Left ventricle myocardium superior (tissue), 1 donor: ENCODE measurements at regions not wholly inside any gene's neighbourhood (a gene's known extent, or its start where the extent isn't known, plus 50 kb on each side); places are given as distances from the start of the nearest gene placed in this dataset.
"Not testable (repeated sequence)": the region's sequence is repeated elsewhere in the genome, so short reads cannot be mapped to it uniquely, and the experiment has no call there.

Experiments
- ATAC-seq: fragments of 200-7000 bp; cut with Tn5 transposase; one replicate; pipeline ENCODE4 v1.9.1; 2020; ENCODE audit warnings: mild to moderate bottlenecking, moderate library complexity
- DNase-seq: peaks from one replicate; pipeline ENCODE4 v3.0.0-alpha.2; 2020
- intact Hi-C: fragments of 100-400 bp; cut with micrococcal nuclease; formaldehyde crosslinking; loops from one replicate; pipeline ENCODE4 v1.11.0; 2022
- donor health status: DM: no; HTN: yes; CAD: no; lungs with severe emphysema.

DNA sequence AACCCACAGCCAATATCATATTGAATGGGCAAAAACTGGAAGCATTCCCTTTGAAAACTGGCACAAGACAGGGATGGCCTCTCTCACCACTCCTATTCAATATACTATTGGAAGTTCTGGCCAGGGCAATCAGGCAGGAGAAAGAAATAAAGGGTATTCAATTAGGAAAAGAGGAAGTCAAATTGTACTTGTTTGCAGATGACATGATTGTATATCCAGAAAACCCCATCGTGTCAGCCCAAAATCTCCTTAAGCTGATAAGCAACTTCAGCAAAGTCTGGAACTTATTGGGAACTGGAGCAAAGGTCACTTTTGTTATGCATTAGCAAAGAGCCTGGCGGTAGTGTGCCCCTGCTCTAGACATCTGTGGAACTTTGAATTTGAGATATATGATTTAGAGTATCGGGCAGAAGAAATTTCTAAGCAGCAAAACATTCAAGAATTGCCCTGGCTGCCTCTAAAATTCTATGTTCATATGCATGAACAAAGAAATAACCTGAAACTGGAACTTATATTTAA is 53.4 kb upstream of the PSMA1 start:
- ATAC-seq, intact Hi-C loops, DNase-seq: not testable (repeated sequence)

DNA sequence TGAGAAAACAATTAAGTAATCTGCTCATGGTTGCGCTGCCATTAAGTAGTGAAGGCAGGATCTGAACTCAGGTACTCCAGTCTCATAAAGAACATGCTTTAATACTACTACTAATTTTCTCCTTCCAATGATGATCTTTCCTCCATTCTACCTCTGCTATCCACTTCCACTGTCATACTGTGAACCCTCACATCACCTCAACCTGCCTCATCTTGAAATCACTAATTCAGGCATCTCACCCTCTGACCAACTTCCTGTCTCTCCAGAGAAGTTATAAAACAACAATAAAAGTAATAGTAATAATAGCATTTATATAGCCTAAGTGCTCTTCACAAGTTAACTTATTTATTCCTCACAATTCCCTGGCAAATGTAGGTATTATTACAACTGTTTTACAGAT is 57.1 kb upstream of the PSMA1 start:
- intact Hi-C loops: no loop called here
- ATAC-seq (no peak), DNase-seq (no peak)

DNA sequence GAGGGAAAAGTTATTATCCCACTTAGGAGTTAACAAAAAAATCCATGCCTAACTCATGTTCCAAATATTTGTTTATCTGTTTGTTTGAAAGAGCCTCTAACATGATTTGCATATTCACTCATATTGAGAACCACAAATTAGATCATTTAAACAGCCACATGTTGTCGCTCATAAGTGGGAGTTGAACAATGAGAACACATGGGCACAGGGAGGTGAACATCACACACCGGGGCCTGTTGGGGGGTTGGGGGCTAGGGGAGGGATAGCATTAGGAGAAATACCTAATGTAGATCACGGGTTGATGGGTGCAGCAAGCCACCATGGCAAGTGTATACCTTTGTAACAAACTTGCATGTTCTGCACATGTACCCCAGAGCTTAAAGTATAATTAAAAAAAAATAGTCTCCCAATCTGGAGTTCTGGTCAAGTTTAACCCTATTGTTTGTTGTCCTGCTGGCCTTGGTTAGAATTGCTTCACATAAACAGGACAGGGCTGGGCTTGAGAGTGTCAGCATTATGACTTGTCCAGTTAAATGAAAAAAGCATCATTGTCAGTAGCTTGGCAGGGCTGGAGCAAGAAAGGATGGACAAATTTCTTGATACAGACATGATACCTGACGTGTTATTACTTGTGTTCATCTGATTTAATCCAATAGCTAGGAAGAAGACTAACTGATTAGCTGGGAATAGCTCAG is 57.8 kb upstream of the PSMA1 start:
- ATAC-seq: peak; percentile 25
- intact Hi-C loops: no loop called here
- DNase-seq: no peak

DNA sequence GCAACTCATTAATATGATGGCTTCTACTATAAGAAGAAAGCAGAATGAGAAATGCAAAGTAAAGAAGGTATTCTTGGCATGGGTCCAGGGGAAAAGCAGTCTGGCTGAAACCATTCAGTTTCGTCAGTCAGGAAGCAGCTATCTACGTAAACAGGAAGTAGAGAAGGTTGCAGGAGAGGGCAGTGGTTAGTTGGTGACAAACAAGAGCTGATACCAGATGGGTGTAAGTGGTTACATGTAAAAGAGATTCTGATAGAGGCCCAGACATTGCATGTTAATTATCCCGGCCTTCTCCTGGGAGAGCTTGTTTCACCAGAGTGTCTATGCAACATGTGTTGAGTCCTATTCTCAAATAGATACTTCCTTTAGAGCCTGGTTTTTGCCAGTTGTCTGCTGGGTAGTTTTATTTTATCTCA is 58.4 kb upstream of the PSMA1 start:
- DNase-seq (no peak), ATAC-seq (peak; percentile 62)
- intact Hi-C loops: no loop called here

GRCh38 chr11:14579646-14580045 is 59.5 kb upstream of the PSMA1 start:
- DNase-seq (no peak), ATAC-seq (no peak)
- intact Hi-C loops: no loop called here

DNA sequence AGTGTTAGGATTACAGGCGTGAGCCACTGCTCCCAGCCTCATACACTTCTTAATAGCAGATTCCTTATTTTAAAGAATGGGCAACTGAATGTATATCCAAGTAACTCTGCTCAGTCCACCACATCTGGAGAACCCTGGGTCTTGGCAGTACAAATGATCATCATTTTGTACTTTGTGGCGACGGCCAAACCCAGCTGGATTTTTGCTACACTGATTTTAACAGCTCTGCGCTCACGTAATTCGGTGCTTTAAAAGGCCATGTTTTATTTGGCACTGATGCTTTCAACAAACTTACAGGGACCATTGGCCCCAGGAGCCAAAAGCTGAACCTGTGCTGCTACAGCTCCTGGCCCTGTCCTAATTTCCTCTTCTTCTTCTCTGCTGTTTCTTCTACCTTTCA is 60.8 kb upstream of the PDE3B start:
- ATAC-seq (peak; percentile 72), DNase-seq (no peak)
- intact Hi-C loops: no loop called here

DNA sequence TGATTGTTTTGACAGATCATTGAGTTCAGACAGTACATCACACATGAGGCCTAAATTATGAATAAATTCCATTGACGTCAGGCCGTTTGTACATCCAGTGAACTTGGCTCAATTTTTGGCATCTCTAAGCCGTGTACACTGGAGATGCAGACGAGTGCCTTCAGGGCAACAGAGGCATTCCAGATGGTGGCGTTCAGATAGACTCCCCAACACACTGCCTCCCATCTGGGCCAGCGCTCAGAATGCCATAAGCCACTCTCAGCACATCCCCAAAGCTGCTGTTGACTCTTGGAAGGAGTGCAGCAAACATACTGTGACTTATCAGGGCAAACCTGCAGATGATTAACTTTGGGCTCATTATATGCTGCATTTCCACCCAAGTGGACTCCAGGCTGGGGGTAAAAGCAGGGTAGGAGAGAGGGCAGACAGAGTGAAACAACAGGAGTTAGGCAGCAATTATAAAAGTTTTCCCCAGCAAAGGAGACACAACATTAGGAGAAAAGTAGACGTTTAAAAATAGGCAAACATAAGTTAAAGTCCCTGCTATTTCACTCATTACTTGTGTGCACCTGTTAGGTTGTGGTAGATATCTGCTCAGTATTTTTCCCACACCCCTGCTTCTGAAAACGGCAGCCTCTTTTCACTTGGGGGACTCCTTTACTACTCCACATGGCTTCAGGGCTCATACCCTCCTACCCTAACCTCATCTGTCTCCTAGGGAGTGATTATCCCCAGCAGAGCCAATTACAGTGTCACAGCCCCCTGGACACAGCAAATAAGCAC is 60.2 kb upstream of the PDE3B start:
- DNase-seq (peak; percentile 49), ATAC-seq (peak; percentile 88)
- intact Hi-C loops: no loop called here

- intact Hi-C loops: no loop called here
- ATAC-seq (no peak), DNase-seq (no peak)
Observed at GRCh38 chr11:14584035-14584363, 59.6 kb upstream of the PDE3B start.

DNA sequence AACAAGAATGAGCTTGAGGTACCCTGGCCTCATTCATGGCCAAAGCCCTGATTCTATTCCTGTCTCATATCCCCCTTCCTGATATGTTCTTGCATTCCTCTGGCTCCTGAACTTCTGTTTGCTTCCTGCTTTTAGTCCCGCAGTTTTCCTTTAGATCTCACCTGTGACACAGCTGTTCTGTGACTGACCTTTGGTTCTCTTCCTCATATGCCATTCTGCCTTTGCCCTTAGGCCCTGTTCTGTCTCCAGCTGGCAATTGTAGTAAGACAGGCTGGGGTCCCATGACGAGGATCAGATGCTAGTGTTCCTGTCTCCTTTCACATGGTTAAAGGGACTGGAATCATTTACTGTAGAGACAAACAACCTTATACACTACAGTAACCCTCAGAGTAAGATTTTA is 59.0 kb upstream of the PDE3B start:
- DNase-seq (no peak), ATAC-seq (no peak)
- intact Hi-C loops: no loop called here

GRCh38 chr11:14585438-14585837 is 58.2 kb upstream of the PDE3B start:
- intact Hi-C loops: no loop called here
- DNase-seq: no peak
- no peak for ATAC-seq

DNA sequence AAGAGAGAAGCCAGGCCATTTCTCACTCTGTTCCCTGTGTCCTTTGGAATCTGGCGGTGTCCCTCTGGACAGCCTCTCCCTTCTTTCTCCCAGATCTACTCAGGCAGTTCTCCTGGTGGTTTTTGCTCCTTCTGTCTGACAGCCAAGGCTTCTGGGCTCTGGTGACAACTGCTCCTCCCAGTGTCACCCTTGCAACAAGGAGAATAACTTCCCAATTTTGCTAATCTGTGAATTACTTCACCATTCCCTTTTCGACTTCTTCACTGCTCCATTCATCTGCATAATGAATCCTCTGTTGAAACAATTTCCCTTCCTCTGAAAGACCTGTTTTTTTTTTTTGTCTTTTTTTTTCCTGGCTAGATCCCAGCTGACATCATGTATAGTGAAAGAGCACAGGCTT is 56.3 kb upstream of the PDE3B start:
- peak; percentile 64 for ATAC-seq
- DNase-seq: no peak

DNA sequence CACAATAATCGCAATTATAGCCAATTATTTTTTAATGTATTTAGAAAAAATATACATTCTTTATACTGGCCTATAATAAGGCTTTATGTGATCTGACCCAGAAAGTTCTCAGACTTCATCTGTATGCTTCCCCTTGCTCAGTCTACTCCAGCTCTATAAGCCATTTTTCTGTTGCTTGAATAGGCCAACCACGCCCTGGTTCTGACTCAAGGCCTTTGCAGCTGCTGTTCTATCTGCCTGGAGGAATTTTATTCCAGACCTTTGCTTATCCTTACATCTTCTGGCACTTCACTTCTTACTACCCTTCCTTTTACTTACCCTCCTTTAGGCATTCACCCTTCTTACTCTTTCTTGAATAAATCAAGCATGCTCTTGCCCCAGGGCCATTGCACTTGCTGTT is 54.9 kb upstream of the PDE3B start:
- ATAC-seq (peak; percentile 12), DNase-seq (no peak)
- intact Hi-C loops: no loop called here

More for the DNA sequence above, 56.3 kb upstream of the PDE3B start:
- intact Hi-C loops: no loop called here

DNA sequence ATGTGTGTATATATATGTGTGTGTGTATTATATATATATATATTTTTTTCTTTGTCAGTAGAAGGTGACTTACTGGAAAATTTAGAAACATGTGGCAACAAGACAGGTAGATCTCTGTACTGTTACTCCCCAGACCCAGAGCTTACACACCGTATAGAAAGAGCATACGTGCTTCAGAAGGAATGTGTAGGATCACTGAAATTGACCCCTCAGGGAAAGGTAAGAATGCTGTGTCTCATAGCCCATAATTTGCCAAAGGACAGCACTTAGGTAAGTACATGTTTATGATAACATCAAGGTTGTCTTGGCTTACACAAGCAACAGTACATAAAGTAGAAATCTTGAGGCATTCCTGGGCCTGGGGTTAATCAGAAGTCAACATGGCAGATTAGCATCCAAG is 54.2 kb upstream of the PDE3B start:
- intact Hi-C loops: no loop called here
- no peak for ATAC-seq

GRCh38 chr11:14591046-14591445 is 52.6 kb upstream of the PDE3B start:
- intact Hi-C loops, ATAC-seq, DNase-seq: not testable (repeated sequence)

More for the DNA sequence above, 54.2 kb upstream of the PDE3B start:
- no peak for DNase-seq

- ATAC-seq (no peak), DNase-seq (no peak)
- intact Hi-C loops: no loop called here
Observed at GRCh38 chr11:14593671-14594070, 49.9 kb upstream of the PDE3B start.
